ENCODE measurements at regions not wholly inside any gene's neighbourhood (a gene's known extent, or its start where the extent isn't known, plus 50 kb on each side); places are given as distances from the start of the nearest gene placed in this dataset.
A peak's percentile ranks its signal among the peaks of the same experiment; 100 is the strongest.
"Not testable (repeated sequence)": the region's sequence is repeated elsewhere in the genome, so short reads cannot be mapped to it uniquely, and the experiment has no call there.

GRCh38 chr1:78301141-78301540 is 189.6 kb upstream of the PTGFR start:
- no peak for DNase-seq

GRCh38 chr1:78303620-78304019 is 187.2 kb upstream of the PTGFR start:
- no peak for DNase-seq

- DNase-seq = no peak
Measured at GRCh38 chr1:78304341-78304740, 186.4 kb upstream of the PTGFR start.

GRCh38 chr1:78304761-78305160 is 186.0 kb upstream of the PTGFR start:
- DNase-seq = no peak

GRCh38 chr1:78310261-78310660 is 180.5 kb upstream of the PTGFR start:
- not testable (repeated sequence) for DNase-seq

GRCh38 chr1:78318011-78318410 is 172.8 kb upstream of the PTGFR start:
- no peak for DNase-seq

GRCh38 chr1:78319603-78320002 is 171.2 kb upstream of the PTGFR start:
- DNase-seq = no peak

- DNase-seq = no peak
Measured at GRCh38 chr1:78322928-78323680, 167.7 kb upstream of the PTGFR start.

GRCh38 chr1:78325293-78325692 is 165.5 kb upstream of the PTGFR start:
- no peak for DNase-seq

GRCh38 chr1:78329475-78329874 is 161.3 kb upstream of the PTGFR start:
- no peak for DNase-seq

- DNase-seq = no peak
Measured at GRCh38 chr1:78331799-78332198, 159.0 kb upstream of the PTGFR start.

- DNase-seq = peak; percentile 5
Measured at GRCh38 chr1:78333502-78333901, 157.3 kb upstream of the PTGFR start.

- no peak for DNase-seq
Measured at GRCh38 chr1:78334114-78334513, 156.7 kb upstream of the PTGFR start.

- DNase-seq = no peak
Measured at GRCh38 chr1:78334952-78335351, 155.8 kb upstream of the PTGFR start.

GRCh38 chr1:78336751-78337150 is 154.0 kb upstream of the PTGFR start:
- not testable (repeated sequence) for DNase-seq

GRCh38 chr1:78339490-78339889 is 151.3 kb upstream of the PTGFR start:
- DNase-seq = peak; percentile 5

- DNase-seq = no peak
Measured at GRCh38 chr1:78340006-78340405, 150.8 kb upstream of the PTGFR start.

- no peak for DNase-seq
Measured at GRCh38 chr1:78348496-78349284, 142.1 kb upstream of the PTGFR start.

- DNase-seq = no peak
Measured at GRCh38 chr1:78351551-78352216, 139.1 kb upstream of the PTGFR start.

GRCh38 chr1:78355656-78356055 is 135.1 kb upstream of the PTGFR start:
- no peak for DNase-seq

GRCh38 chr1:78358165-78358564 is 132.6 kb upstream of the PTGFR start:
- DNase-seq = no peak

GRCh38 chr1:78359666-78360065 is 131.1 kb upstream of the PTGFR start:
- no peak for DNase-seq

- no peak for DNase-seq
Measured at GRCh38 chr1:78360584-78360983, 130.2 kb upstream of the PTGFR start.

- no peak for DNase-seq
Measured at GRCh38 chr1:78367700-78368099, 123.1 kb upstream of the PTGFR start.
